HepG2 (cell line): ENCODE measurements at regions not wholly inside any gene's neighbourhood (a gene's known extent, or its start where the extent isn't known, plus 50 kb on each side); places are given as distances from the start of the nearest gene placed in this dataset.

Experiments used
- ATAC-seq: fragments of 200-7000 bp; cut with Tn5 transposase; 3 replicates; pipeline ENCODE4 v1.9.1; 2020; ENCODE audit warnings: mild to moderate bottlenecking, moderate library complexity
- BruUV-seq: library from RNA; stranded (reverse); fragments of 400-500 nt; replicated peaks from 2 replicates; lab custom pipeline; 2021; lab: Mats Ljungman, UMichigan
- CTCF ChIA-PET: fragments of 300-600 bp; formaldehyde crosslinking; extraction: SDS; loops from one replicate; lab custom pipeline; 2021; ENCODE audit warnings: low total read pairs, inconsistent platforms, low intra/inter-chr PET ratio; lab: Yijun Ruan, JAX
- POLR2A ChIA-PET: fragments of 350-600 bp; sonication (Branson Sonifier 250); formaldehyde crosslinking; loops from one replicate; lab custom pipeline; 2020; ENCODE audit warnings: antibody characterized with exemption, inconsistent platforms; lab: Yijun Ruan, JAX
- DNase-seq: peaks from one replicate; pipeline ENCODE4 v3.0.0-alpha.2; 2015; ENCODE audit warnings: low spot score
- FAIRE-seq: peaks from 3 replicates; lab custom pipeline; 2011; peaks lifted over from hg19 to GRCh38; lab: Jason Lieb, UNC
- H2AFZ ChIP-seq: one replicate; pipeline ENCODE4 v1.6.1; 2011; ENCODE audit warnings: low read length, inconsistent platforms
- H3K27ac ChIP-seq: fragments of 300-600 bp; 3 replicates; pipeline ENCODE4 v1.8.0; 2011; ENCODE audit warnings: mixed run types, mild to moderate bottlenecking, mixed read lengths, low read length, inconsistent platforms; ENCODE audit not compliant: insufficient read depth; ENCODE audit errors: extremely low read length
- H3K27me3 ChIP-seq, 2 experiments: fragments of 200-600 bp in 1 of 2; 2 replicates in 1 of 2; 3 replicates in 1 of 2; pipeline versions ENCODE4 v1.6.0 to v1.8.0; 2011; ENCODE audit warnings: low read length in 2 of 2, mild to moderate bottlenecking in 2 of 2, moderate library complexity in 2 of 2, inconsistent platforms in 1 of 2; ENCODE audit not compliant: insufficient read depth in 2 of 2, control insufficient read depth in 1 of 2
- H3K36me3 ChIP-seq, 2 experiments: fragments of 200-600 bp in 1 of 2; replicated peaks in 1 of 2; 2 replicates in 1 of 2; 3 replicates in 1 of 2; pipeline versions ENCODE4 v1.5.1 to v1.8.0; 2011; ENCODE audit warnings: low read length in 2 of 2, inconsistent platforms in 1 of 2; ENCODE audit not compliant: insufficient read depth in 2 of 2, control insufficient read depth in 1 of 2
- H3K4me1 ChIP-seq: 2 replicates; pipeline ENCODE4 v1.5.1; 2012; ENCODE audit warnings: low read length, inconsistent platforms; ENCODE audit not compliant: insufficient read depth
- H3K4me2 ChIP-seq: 2 replicates; pipeline ENCODE4 v1.6.0; 2011; ENCODE audit warnings: low read depth, low read length, inconsistent platforms
- H3K4me3 ChIP-seq, 3 experiments: fragments of 200-600 bp in 1 of 3; sonication (generic), shearing (Covaris generic) in 1 of 3; replicated peaks in 1 of 3; 2 replicates each; pipeline ENCODE4 v1.5.1; 2011 to 2016; ENCODE audit warnings: low read length in 3 of 3, inconsistent platforms in 2 of 3, low read depth in 2 of 3, mild to moderate bottlenecking in 2 of 3, control low read depth in 1 of 3, mixed read lengths in 1 of 3; ENCODE audit not compliant: insufficient read depth in 1 of 3
- H3K79me2 ChIP-seq: one replicate; pipeline ENCODE4 v1.6.1; 2011; ENCODE audit warnings: low read length, inconsistent platforms; ENCODE audit not compliant: insufficient read depth
- H3K9ac ChIP-seq: 2 replicates; pipeline ENCODE4 v1.6.0; 2011; ENCODE audit warnings: mild to moderate bottlenecking, low read depth, low read length, inconsistent platforms; ENCODE audit not compliant: insufficient read depth
- H3K9me3 ChIP-seq: 2 replicates; pipeline ENCODE4 v1.5.1; 2012; ENCODE audit warnings: mild to moderate bottlenecking, low read length
- H4K20me1 ChIP-seq: 2 replicates; pipeline ENCODE4 v1.6.0; 2011; ENCODE audit warnings: inconsistent platforms, mild to moderate bottlenecking, low read length, moderate library complexity; ENCODE audit not compliant: insufficient read depth
- AKAP8 ChIP-seq: sonication (generic); formaldehyde crosslinking; IDR thresholded peaks from 2 replicates; pipeline ENCODE4 v1.5.1; 2020; ENCODE audit warnings: mild to moderate bottlenecking, missing genetic modification reagents
- CEBPG ChIP-seq: IDR thresholded peaks from 2 replicates; pipeline ENCODE4 v1.6.1; 2016
- CERS6 ChIP-seq: sonication (generic); formaldehyde crosslinking; IDR thresholded peaks from 2 replicates; pipeline ENCODE4 v1.5.0; 2020; ENCODE audit warnings: missing genetic modification reagents
- GRHL1 ChIP-seq: sonication (generic); formaldehyde crosslinking; conservative IDR thresholded peaks from 2 replicates; pipeline ENCODE4 v1.8.0; 2022; ENCODE audit warnings: missing genetic modification reagents
- JARID2 ChIP-seq: sonication (generic); formaldehyde crosslinking; IDR thresholded peaks from 2 replicates; pipeline ENCODE4 v1.8.1; 2023; ENCODE audit warnings: missing genetic modification reagents, inconsistent platforms; ENCODE audit not compliant: insufficient replicate concordance
- JDP2 ChIP-seq: sonication (generic); formaldehyde crosslinking; IDR thresholded peaks from 2 replicates; pipeline ENCODE4 v1.8.1; 2022; ENCODE audit warnings: missing genetic modification reagents, borderline replicate concordance
- KAT7 ChIP-seq: IDR thresholded peaks from 2 replicates; pipeline ENCODE4 v1.6.1; 2018; ENCODE audit warnings: borderline replicate concordance, missing compliant biosample characterization
- MTA3 ChIP-seq: sonication (generic); formaldehyde crosslinking; IDR thresholded peaks from 2 replicates; pipeline ENCODE4 v1.4.0; 2020; ENCODE audit warnings: missing genetic modification reagents
- NFKBIZ ChIP-seq: IDR thresholded peaks from 2 replicates; pipeline ENCODE4 v1.6.1; 2018; ENCODE audit warnings: missing genetic modification reagents, missing compliant biosample characterization
- NR2F6 ChIP-seq, 2 experiments: IDR thresholded peaks; 2 replicates each; pipeline ENCODE4 v1.6.1; 2016; ENCODE audit warnings: antibody characterized with exemption in 1 of 2, mild to moderate bottlenecking in 1 of 2
- ZBTB4 ChIP-seq: sonication (generic); formaldehyde crosslinking; IDR thresholded peaks from 2 replicates; pipeline ENCODE4 v1.4.0; 2020; ENCODE audit warnings: missing genetic modification reagents, mild to moderate bottlenecking, borderline replicate concordance
- ZNF335 ChIP-seq: sonication (generic); formaldehyde crosslinking; IDR thresholded peaks from 2 replicates; pipeline ENCODE4 v1.4.0; 2020; ENCODE audit warnings: missing genetic modification reagents
- ZNF558 ChIP-seq: sonication (generic); formaldehyde crosslinking; IDR thresholded peaks from 2 replicates; pipeline ENCODE4 v1.9.0; 2022; ENCODE audit warnings: mild to moderate bottlenecking, missing genetic modification reagents, borderline replicate concordance
- ZNF891 ChIP-seq: sonication (generic); formaldehyde crosslinking; IDR thresholded peaks from 2 replicates; pipeline ENCODE4 v1.5.0; 2020; ENCODE audit warnings: mild to moderate bottlenecking, missing genetic modification reagents
- WGBS: methylation state at CpG from one replicate; pipeline ENCODE4 v1.1.6; 2017; ENCODE audit warnings: low lambda C conversion rate; 5-methylcytosine and 5-hydroxymethylcytosine counted together
- in situ Hi-C: cut with HindIII; loops from 2 replicates; pipeline ENCODE4 v1.10.0; 2017; ENCODE audit warnings: low pct_unique_long_range_greater_than_20kb; ENCODE audit not compliant: extremely low pct_ligation_motif_present
- intact Hi-C: fragments of 100-400 bp; cut with micrococcal nuclease; formaldehyde crosslinking; loops from one replicate; pipeline ENCODE4 v1.10.0; 2022; ENCODE audit not compliant: unreplicated experiment

- H3K36me3 ChIP-seq: no peaks in the 10 kb centered on the region
- no peaks in the 10 kb centered on the region for H3K9me3 ChIP-seq
- H2AFZ ChIP-seq: no peak overlapping the region
- DNase-seq: no peak
- no peaks in the 10 kb centered on the region for H3K4me1 ChIP-seq
- ChIA-PET CTCF (no interaction called here), POLR2A (no interaction called here)
- H3K79me2 ChIP-seq: no peaks in the 10 kb centered on the region
- intact Hi-C loops: no loop called here
- H3K4me2 ChIP-seq: no peak overlapping the region
- TF ChIP-seq ZNF335 (CRISPR knock-in tag): no peak
- TF ChIP-seq MTA3 (CRISPR knock-in tag): no peak
- TF ChIP-seq ZBTB4 (CRISPR knock-in tag): no peak
- TF ChIP-seq ZNF558: no peak
- TF ChIP-seq CERS6 (CRISPR knock-in tag): no peak
- TF ChIP-seq NR2F6 (IDR thresholded peaks at IDR 0.05): no peak
- TF ChIP-seq NR2F6 (CRISPR knock-in tag; IDR thresholded peaks at IDR 0.05): no peak
- TF ChIP-seq CEBPG (CRISPR knock-in tag): no peak
- TF ChIP-seq KAT7 (CRISPR knock-in tag): no peak
- no peak for TF ChIP-seq JARID2 (CRISPR knock-in tag)
- no peak for TF ChIP-seq GRHL1 (CRISPR knock-in tag)
- TF ChIP-seq AKAP8 (CRISPR knock-in tag): no peak
- no peak for TF ChIP-seq ZNF891 (CRISPR knock-in tag)
- no peak for TF ChIP-seq JDP2 (CRISPR knock-in tag)
- TF ChIP-seq NFKBIZ (CRISPR knock-in tag): no peak
- in situ Hi-C loops: no loop called here
- no peak overlapping the region for H3K27ac ChIP-seq
- WGBS: 0% methylated on average over 2 of the region's 2 CpGs
- ATAC-seq: no peak
- H4K20me1 ChIP-seq: no peaks in the 10 kb centered on the region
- no peak overlapping the region for H3K9ac ChIP-seq
- no peak overlapping the region for H3K4me3 ChIP-seq
- no TSS peak for BruUV-seq
- no peak for FAIRE-seq
- no peaks in the 10 kb centered on the region for H3K27me3 ChIP-seq
These were observed 681.4 kb downstream of the CETN3 start for GRCh38 chr5:89728134-89728533.
